CD4-positive, alpha-beta T cell treated with Interleukin-15 for 1 hour (primary cell): ENCODE measurements at regions not wholly inside any gene's neighbourhood (a gene's known extent, or its start where the extent isn't known, plus 50 kb on each side); places are given as distances from the start of the nearest gene placed in this dataset.

ENCODE experiments used
- DNase-seq: peaks from one replicate; pipeline ENCODE4 v3.0.0-alpha.2; 2020

DNA sequence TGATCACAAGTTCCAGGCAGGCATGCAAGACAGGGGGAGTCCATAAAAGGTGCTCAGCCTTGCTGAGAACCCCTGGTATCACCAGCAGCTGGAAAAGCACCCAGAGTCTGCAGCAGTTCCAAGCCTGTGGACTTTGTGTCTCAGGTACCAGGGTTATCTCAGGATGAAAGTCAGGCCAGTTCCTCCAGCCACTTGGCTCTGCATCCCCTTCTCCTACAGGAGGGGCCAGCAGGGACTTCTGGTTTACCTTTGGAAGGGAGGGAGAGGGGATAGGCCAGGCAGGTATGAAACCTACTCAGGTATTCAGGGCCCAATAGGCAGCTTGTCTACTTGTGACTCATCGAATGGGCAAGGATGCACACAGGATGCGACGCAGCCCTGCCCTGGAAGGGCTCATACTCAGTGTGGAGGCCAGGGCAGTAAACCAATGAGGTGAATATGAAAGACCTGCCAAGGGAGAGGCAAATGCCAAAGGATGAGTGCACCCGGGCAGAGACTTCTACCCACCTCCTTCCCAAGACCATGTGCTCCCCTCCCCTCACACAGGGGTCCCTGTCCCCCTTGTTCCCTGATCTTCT is 148.2 kb downstream of the SLC38A6 start:
- DNase-seq, result no peak

DNA sequence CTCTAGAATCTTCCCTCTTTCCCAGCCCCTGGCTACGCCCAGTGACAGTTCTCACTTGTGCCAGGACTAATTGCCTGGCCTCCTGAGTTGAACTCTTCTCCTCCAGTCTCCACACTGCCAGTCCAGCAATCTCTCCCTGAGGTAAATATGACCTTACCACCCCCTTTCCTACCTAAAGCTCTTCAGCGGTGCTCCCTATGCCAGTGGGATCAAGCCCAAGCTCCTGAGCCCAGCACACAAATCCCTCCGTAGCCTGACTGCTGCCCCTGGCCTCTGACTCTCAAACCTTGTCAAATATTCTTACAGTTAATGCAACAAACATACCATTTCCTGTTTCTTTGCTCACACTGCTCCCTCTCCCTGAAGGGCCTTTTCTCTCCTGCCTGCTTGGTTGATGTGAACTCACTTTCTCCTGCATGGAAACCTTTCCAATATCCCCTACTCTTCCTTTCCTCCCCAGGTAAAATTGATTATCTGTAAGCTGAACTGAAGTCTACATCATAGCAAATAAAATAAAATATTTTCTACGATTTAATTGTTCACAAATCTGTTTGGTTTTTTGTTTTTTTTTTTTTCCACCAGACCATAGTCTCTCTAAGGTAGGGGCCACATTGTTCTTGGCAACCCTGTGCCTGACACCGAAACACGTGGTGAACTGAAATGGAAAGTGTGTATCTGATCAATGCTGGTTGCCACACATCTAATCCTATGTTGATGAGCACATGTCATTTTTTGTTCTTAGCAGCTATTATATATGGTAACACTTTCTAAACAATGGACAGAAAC is 147.5 kb downstream of the SLC38A6 start:
- no peak for DNase-seq

DNA sequence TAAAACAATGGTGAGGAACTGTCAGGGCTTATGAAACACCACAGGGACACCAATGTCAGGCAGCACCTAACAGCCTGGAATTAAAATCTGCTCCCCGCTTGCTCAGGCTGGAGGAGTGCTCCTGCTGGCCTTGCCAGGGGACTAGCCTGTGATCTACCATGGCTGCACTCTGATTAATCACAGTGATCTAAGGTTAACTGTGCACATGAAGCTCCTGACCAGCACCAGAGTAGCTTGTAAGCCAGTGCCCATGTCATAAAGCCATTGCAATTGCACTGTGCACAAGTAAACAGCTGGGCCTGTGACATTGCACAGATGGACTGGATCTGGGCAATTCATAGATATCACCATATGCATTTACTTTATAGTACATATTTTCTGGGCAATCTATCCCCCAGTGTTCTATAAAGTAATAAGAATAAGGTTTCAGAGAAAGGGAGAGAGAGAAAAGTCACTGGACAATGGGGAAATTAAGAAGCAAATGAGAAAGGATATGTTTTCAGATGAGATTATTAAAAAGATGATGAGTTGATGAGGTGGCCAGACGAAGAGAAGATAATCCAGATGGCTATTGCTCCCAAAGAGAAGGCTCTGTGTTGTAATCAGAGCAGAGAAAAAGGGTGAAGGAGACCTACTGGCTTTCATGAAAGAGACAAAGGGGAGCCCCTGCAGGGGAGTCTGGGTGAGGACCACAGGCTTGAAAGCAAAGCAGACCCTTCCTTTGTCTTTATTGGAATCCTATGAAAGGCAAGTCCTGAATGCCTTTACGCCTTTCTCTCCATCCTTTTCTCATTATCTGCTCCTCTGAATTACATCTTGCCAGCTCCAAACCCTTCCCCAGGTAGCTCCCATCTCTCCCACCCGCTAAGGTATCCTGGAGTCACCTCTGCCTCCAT is 145.8 kb downstream of the SLC38A6 start:
- DNase-seq, result no peak

DNA sequence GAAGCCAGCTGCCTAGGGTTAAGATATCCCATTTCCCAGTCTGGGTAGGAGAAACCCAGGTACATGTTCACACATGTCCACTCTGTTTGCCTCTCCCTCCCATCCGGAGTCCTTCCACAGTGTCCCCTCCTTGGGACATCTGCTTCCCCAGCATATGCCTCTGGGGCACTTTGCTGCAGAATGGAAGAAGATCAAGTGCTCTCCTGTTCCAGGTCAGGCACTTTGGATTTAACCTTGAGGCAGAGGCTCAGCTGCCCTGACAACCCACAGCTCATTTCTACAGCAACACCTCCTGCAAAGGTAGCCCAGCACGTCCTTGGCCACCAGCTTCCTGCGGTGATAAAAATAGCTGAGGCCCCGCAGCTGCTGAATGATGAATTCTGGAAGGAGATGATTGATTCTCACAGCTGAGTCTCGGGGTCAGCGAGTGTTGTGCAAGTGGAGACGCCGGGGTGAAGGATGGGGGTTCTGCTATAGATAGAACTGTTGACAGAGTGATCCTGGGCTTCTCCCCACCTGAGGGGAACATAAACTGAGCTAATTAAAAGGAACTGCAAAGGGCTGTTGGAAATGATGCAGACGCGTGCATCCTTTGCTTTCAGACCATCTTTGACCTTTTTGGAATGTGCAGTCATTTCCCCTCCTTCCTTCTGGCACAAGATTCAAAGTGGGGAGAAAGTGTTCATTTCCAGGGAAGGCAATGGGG is 145.0 kb downstream of the SLC38A6 start:
- DNase-seq, result no peak

DNA sequence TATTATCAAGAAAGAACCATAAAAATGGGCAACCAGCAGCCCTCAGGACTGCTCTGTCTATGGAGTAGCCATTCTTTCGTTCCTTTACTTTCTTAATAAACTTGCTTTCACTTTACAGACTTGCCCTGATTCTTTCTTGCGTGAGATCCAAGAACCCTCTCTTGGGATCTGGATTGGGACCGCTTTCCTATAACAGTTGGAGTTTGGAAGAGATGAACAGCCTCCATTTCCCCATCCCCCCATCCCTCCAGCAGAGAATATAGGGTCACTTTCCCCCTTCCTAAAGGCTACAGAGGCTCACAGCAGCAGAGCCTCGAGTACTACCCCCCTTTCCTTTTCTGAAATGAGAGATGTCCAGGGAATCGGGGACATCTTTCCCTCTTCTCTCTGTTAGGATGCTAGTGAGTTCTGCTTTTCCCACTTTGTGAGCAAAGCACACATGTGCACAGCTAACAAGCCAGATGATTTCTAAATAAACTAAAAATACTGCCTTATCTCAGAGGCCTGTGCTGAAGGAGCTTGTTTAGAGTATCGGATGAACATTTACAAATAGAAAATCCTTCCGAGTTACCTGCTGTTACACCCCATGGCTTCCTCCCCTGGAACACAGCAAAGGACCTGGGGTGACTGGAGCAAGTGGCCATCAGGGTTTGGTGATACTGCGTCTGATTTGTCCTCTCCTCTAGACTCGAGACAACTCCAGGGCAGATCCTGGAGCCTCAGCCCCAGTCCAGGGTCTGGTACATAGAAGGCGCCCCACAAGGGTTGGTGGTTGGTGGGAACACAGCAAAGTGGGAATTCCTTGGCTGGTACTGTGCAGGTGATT is 144.2 kb downstream of the SLC38A6 start:
- DNase-seq, result no peak

DNA sequence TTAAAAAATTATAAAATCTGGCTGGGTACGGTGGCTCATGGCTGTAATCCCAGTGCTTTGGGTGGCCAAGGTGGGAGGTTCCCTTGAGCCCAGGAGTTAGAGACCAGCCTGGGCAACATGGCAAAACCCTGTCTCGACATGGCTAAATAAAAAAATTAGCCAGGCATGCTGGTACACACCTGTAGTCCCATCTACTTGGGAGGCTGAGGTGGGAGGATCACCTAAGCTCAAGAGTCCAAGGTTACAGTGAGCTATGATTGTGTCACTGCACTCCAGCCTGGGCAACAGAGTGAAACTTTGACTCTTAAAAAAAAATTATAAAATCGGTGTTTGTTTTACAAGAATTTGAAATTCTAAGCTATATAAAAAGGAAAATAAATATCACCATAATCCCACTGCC is 141.8 kb downstream of the SLC38A6 start:
- no peak for DNase-seq

DNA sequence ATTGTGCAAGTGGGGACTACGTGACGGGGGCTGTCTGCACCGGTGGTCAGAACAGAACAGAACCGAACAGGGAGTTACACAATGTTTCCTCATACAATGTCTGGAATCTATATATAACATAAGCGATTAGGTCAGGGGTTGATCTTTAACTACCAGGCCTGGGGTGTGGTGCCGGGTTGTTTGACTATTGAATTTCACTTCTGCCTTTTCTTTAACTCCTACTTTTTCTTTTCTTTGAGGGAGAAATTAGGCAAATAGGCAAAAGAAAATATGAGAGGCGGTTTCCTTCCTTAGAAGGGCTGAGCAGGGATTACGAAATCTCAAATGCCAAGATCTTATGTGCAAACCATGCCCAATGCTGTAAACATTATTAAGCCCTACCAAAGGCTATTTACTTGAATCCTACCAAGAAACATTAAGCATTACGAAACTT is 140.3 kb downstream of the SLC38A6 start:
- no peak for DNase-seq

DNA sequence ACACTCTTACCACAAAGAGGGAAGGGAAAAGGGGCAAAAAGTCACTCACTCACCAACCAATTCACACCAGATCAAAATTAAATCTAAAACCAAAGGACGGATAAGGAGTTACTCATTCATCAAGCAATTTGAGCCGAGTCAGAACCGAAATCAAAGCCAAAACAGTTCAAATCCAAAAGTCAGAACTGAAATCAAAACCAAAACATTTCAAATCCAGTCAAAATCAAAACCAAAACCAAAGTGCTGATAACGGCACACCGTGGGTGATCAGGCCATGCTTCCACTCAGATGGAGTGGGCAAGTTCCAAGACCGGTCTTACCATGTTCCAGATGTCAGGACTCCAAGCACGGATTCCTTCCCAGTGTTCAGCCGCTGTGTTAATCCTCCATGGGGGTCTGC is 139.5 kb downstream of the SLC38A6 start:
- no peak for DNase-seq

DNA sequence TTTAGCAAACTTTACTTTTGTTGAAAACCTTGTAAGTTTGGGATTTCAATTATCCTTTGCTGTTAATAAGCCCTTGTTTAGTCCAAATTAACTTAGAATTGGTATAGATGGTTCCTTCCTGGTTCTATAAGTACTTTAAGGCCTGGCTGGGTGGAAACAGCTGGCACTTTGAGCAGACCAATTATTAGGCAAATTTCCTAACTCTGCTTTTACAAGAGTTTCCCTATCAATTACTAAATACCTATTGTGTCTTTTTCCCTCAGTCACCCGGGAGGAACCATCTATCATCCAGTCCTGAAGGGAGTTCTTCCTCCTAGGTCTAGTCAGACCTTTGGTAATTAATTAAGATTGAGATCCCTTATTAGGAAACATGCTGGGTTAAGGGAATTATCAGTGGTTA is 138.0 kb downstream of the SLC38A6 start:
- DNase-seq, result no peak

DNA sequence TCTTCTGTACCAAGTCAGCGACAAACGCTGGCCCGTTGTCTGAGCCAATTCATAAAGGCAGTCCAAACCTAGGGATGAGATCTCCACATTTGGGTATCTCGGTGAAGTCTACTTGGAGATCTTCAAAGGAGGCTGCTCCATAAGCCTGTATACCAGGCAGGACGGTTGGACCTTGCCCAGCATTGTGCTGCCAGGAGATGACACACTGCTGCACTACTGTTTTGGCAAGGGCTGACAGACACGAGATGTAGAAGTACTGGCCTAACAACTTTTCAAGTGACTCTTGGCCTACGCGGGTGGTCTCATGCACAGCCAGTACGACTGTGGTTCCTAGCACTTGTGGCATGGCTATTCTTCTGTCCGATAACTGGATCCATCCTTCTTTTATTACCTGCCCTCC is 135.3 kb downstream of the SLC38A6 start:
- DNase-seq, result no peak

DNA sequence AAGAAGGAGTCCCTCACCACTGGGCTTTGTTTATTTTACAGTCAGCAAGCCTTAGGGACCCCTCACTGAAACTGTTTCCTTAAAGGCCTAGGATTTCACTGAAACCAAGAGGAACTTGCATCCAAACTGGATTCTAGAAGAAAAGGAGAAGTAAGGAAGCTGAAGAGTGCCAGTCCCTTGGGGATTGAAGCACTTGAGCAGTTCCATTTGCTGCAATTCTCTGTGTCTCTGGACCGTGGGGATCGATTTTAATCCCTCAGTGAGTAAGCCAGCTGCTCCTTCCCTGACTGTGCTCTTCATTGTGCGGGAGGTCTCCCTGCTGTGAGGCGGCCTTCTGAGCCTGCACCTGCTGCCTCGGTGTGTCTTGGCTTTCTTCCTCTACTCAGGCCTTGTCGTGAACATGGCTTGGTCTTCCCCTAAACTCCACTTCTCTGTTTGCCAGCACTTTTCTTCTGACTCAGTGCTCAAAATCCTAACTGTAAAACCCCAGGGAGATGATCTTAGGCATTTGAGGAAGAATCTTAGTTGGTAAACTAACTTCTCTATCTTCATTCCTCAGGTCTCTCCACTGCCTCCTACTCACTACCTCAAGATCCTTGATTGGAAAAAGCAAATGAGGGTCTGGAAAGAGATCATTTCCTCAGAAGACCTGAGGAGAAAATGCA is 132.6 kb downstream of the SLC38A6 start:
- no peak for DNase-seq

DNA sequence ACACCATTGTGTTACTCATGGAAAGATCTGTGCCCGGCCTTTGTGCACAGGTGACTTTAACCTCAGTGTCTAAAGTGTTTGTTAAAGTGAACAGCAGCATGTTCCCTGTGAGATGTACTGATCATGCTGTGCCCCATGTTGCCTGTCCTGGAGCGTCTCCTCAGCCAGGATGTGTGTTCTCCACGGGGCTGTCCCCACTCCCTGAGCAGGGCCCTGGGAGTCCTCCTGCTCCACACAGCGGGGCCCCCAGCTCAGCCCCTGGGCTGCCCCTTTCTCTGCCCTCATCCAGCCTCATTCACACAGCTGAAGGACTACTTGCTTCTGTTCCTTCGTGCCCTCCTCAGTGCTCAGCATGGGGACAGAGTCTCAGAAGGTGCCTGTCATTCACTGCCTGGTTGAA is 131.5 kb downstream of the SLC38A6 start:
- no peak for DNase-seq

DNA sequence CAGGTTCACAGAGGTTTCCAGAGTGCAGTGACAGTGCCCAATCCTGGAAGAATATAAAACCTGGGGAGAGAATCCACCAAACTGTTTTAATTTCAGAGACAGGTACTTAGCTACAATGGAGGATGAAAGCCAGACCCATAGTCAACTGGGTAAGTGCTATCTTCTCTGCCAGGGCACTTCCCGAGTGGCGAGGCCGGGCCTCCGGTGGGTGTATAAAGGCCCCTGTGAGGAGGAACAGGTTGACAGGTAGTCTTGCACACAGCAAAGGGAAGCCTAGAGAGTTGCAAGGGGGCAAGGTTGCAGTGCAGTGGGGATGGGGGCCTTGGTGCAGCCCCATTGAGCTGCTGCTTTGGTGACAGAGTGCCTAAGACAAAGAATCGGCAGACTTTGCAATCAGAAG is 130.7 kb downstream of the SLC38A6 start:
- DNase-seq, result no peak

DNA sequence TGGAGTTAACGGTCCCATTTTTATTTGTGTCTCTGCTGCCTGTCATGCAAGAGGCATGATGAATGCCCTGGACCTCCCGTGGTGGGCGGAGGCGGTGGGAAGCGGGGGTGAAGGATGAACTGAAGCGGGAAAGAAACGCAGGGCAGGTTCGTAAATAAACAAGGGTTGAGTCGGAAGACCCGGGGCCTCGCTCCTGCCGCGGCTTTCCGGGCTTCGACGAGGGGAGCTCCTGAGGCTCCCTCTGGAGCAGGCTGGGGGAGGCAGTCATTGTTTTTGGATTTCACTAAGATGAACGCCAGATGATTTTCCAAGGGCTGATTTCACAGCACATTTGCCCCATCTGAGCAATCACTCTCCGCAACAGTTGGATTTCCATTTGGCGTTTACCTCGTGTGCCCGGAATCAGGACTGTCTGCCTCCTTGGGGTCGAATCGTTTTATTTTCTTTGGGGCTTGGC is 130.2 kb downstream of the SLC38A6 start:
- no peak for DNase-seq

DNA sequence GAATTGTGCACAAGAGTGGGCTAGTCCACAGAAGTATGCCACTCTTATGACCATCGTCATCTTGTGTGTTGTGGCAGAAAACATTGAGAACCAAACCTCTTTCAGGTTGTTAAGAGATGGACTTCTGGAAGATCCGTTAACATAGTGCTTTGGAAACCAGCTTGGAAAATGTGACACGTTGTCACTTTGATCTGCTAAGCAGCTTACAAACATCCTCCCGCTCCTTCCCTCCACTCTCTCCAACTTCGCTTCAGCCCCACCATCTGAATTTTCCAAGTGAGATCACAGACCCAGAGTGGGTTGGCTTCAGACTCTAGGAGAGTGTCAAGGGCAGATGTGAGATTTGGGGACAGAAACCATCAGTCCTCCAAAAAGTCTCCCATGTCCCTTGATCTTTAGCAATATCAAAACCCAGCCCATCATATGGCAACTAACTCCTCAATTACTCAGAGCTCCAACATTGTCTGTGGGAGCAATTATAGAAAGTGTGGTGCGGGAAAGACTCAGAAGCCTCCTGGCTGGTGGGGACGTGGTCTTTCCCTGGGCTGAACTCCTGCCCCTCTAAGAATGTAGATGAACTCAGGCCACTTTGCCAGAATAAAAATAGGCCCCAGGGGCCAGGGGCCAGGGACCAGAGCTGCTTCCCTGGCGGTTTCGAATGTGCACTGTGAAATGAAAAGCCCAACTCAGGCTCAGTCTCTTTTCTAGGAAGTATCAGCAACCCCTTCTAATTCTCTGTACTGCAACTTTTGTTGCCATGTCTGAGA is 129.5 kb downstream of the SLC38A6 start:
- no peak for DNase-seq

DNA sequence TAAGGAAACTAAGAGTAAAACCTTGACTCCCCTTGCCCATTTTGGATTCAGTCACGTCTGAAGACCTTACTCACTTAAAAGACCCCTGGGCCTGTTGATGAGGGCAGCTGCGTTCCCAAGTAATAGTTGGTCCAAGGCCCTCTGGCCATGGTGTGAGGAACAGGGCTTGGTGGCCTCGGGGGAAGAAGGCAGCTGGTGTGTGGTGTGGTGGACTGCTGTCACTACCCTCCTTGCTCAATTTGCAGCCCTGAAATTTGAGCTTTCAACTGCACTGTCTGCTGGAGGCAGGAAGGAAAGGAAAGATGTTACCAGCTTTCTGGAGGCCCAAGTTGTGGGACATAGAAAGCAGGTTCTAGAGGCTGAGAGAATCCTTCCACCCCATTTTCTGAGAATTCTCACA is 128.2 kb downstream of the SLC38A6 start:
- DNase-seq, result no peak

DNA sequence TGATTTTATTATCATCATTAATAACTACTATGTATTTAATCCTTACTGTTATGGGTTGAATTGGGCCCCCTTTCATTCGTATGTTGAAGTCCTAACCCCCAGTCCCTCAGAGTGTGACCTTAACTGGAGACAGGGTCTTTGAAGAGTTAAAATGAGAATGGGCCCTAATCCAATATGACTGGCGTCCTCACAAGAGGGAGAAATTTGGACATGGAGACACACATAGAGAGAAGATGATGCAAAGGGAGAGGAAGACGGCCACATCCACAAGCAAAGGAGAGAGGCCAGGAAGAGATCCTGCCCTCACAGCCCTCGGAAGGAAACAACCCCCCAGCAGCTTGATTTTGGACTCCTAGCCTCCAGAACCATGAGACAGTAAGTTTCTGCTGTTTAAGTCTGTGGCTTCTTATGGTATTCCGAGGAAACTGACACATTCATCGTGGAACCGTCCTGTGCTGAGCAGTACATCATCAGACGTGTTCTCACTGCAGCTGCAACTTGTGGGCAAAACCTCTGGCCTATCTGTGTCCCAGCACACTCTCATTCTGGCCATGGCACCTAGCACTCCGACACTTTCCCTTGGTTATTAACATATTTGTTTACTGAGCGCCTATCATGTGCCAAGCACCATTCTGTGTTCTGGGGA is 127.6 kb downstream of the SLC38A6 start:
- no peak for DNase-seq

DNA sequence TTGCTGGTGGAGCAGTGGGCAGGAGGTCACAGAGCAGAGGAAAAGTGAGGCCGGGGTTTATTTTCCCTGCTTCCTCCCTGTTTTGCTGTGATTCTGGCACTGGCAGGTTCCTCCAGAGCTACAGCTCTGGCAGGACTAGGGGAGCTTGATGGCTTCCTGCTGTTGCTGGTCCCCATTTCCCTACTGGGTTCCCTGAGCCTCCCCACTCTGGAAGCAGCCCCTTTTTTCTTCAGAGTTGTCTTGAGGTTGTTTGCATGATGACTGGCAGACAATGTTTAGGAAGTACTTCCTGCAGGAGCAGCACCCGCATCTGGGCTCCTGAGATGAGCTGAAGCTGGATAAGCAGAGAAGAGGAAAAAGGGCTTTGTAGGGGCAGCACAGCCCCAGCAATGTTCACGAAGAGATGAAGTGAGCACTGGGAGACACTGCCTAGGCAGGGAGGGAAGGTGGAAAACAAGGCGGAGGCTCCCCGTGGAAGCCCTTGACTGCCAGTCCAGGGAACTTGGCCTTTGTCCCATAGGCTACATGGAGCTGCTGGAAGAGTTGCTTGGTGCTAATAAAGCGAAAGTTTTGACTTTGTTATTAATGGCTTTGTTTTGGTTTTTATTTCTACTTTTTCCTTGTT is 126.9 kb downstream of the SLC38A6 start:
- DNase-seq, result no peak

DNA sequence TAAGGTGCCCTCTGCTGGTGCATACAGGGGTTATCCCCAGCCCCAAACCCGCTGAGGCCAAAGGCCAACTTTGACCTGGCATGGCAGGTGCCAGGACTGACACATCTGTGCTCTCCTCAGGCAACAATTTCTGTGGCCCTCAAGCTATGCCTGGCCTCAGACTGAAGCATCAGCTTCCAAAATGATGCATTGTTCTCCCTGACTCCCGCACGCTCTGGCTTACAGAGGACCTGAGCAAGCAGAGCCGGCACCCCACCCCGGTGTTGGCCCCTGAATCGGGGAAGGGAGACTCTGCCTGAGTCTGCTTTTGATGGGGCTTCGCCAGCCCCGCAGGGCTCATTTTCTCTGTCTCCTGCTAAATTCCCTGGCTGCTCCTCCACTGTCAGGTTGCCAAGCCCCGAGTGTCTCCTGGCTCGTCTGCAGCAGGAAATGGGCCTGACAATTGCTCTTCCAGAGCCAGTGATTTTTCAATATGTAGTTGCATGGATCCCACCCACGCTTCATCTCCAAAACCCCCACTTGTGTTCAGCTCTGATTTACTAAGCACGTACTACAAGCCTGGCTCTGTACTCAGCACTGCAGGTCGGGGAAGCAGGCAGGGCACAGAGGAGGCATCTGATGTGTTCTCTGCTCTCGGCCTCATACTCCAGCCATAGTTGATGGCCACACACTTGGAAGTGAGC is 126.1 kb downstream of the SLC38A6 start:
- no peak for DNase-seq
